UCSD-AML1 (cell line): ENCODE measurements at regions not wholly inside any gene's neighbourhood (a gene's known extent, or its start where the extent isn't known, plus 50 kb on each side); places are given as distances from the start of the nearest gene placed in this dataset.

Source experiments
- DNase-seq: peaks from one replicate; lab custom pipeline; 2025; ENCODE audit not compliant: unreplicated experiment; lab: John Stamatoyannopoulos, UW

DNA sequence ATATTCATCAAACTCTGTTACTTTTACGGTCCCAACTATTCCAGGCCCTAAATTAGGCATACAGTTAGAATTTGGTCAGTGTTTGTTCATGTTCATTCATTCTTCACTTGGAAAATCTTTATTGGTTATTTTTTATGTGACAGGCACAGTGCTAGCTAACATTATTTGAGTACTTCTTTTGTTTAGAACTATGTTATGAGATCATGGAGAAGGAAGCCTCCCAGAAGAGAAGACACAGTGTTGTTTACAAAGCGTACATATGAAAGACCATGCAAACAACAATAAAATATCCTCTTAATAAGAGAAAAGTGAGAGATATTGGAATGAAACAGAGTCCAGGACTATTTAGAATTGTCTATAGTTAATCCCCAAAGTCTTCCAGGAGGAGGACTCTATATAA, 399.2 kb downstream of the LRIG3 start:
- no peak for DNase-seq

DNA sequence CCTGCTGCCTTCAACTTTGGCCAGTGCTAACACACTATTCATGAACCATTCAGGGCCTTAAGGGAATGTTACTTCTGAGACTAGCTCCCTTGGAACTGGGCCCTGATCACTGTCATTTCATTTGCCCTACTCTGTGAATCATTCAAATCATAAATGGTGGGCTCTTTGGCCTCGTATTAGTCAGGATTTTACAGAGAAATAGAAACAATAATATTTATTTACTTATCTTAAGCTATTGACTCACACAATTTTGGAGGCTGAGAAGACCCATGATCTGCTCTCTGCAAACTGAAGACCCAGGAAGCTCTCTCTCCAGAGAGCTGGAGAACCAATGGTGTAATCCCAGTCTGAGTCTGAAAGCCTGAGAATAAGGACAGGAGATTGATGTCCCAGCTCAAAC, 398.5 kb downstream of the LRIG3 start:
- no peak for DNase-seq

GRCh38 chr12:58523360-58523759, 396.9 kb downstream of the LRIG3 start:
- no peak for DNase-seq

GRCh38 chr12:58528271-58528670, 392.0 kb downstream of the LRIG3 start:
- DNase-seq, result no peak

- DNase-seq, result no peak
Measured at GRCh38 chr12:58529114-58529665, 391.1 kb downstream of the LRIG3 start.

DNA sequence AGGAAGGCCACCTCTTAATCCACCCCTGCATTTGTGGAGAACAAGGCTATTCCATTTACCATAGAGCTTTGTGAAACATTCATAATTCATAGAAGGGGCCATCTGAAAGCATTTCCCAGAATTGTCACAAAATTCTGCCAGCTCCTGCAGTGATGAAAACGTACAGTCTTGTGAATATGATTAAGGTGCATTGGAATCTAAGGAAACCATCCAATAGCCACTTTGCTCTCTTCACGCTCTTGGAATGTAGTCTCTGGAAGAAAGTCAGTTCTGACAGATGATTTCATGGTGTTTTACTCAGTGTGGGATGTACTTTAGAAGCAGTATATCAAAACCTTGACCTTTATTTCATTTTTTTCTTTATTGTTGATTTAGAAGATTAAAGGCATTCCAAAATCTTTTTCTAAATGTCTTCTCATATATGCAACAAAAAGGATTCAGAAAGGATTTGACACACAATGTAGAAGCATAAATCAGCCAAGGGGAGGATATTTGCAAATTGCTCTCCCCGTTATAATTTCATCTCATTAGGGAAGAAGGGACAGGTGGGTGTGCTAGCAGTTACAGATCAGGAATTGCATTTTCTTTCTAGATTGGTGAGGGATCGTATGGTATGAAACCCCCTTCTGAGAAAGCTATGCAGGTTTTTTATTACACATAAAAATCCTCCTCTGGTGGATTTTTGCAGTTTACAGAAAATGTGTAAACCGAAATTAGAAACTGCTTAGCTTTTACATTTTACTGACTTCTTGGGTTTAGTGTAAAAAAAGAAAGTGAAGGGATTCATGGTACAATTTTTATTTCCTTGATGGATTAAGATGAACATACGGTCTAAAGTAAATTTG, 390.2 kb downstream of the LRIG3 start:
- DNase-seq, result no peak

DNA sequence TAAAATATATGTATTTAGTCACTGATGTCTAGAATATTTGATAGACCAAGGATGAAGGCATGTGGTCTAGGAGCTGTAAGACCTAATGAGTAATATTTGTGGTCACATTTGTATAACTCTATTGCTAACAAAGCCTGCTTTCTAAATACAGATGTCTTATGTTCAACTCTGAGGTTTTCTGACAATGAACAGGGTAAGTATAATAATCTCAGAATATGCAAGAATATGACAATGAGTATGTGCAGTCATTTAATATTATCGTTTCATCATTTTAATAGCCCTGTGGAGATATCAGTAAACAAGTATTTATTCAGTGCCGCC, 389.6 kb downstream of the LRIG3 start:
- DNase-seq, result no peak

GRCh38 chr12:58532855-58533608, 387.3 kb downstream of the LRIG3 start:
- no peak for DNase-seq

- DNase-seq, result no peak
Measured at GRCh38 chr12:58533652-58534051, 386.7 kb downstream of the LRIG3 start.

DNA sequence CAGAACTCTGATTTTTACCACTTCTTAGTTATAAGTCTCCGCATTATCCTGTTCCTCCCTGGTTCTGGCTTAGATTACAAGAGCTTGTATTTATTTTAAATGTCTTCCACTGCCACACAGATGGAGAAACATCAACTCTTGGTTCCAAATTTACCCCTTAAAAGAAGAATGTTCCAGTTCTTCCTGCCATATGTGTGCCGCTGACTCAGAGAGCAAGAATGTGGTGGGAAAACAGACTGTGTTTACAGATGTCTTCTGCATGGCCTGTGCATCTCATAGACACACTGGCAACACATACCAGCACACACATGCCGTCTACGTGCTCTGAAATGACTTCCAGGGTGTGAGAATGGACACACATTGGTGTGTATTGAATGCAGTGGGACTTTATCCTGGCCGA, 383.0 kb downstream of the LRIG3 start:
- no peak for DNase-seq

DNA sequence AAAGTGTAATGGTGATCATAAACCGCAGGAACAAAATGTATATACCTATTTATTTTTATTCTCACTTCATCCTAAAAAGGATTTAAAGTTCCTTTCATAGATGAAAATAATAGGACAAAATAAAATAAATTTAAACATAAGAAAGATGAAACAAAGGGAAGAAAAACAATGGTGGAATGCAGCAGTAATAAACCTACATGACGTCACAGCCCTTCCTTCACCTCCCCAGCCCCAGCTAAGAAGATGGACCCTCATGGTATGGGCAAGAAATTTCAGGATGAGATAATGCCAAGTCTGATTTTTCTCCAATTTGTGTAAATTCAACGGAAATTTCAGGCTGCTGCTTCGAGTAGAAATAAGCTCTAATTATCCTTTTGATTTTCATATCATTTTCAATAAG, 381.0 kb downstream of the LRIG3 start:
- no peak for DNase-seq

DNA sequence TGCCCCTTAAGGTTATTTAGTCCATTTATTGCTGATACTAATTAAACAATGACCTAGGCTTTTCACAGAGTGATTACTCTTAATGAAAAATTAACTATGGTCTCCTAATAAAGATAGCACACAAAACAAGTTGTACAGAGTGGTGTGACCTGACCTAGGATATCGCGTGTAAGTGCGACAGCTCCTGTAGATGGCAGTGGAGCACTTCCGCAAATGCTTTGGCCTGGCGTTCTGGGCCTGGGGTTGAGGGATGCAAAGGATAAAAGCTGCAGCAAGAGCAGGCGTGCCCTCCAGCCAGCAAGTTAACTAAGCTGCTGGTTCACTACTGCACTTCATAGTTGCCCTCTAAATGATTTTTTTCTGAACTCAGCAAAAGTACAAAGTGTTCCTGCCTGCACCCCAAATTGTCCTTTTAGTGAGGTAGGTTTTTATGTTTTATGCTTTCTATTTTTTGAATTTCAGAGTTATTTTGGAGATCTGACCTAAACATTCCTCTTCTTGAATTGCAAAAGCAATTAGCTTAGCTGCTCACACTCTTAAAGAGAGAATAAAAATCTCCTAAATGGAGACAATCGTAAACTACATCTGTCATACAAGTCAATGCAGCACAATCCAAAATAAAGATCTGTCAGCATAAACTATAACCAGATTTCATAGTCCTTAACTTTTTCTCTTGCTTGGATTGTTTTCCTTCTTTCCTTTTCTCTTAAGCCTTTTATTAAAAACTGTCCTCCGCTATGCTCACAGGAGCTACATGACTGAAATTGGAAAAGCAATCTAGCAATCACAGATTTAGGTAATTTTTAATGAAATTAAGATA, 379.6 kb downstream of the LRIG3 start:
- peak; percentile 52 for DNase-seq

- DNase-seq, result no peak
Measured at GRCh38 chr12:58541300-58541690, 379.0 kb downstream of the LRIG3 start.

DNA sequence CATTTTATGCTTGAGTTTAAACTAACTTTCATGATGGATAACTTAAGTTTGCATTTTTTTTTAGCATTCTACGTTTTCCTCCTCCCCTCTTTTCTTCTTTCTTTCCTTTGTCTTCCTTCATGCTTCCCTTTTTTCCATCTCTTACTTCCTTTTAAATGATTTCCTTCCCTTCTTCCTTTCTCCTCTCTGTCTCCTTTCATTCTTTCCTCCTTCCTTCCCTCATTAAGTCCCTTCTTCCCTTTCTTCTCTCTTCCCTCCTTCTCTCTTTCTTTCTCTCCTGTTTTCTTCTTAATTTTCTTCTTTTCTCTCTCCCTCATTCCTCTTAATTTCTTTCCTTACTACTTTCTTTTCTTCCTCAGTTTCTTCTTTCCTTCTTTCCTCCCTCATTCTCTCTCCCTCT, 376.0 kb downstream of the LRIG3 start:
- no peak for DNase-seq

DNA sequence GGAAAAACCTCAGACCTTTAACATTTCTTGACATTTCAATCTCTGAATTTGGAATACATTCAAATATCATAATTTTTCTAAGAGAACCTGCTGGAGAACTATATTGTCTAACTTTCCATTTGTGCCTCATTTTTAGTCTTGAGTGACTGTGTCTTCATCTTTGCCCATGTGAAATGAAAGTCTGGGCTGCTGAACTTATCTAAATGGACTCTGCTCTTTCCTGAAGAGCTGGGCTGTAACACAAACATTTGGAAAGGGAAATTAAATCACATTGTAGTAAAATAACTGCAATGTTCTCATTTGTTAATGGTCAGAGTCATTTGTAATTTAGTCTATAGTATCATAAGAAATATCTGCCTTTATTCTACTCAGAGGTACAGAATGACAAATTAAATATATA, 373.1 kb downstream of the LRIG3 start:
- no peak for DNase-seq

DNA sequence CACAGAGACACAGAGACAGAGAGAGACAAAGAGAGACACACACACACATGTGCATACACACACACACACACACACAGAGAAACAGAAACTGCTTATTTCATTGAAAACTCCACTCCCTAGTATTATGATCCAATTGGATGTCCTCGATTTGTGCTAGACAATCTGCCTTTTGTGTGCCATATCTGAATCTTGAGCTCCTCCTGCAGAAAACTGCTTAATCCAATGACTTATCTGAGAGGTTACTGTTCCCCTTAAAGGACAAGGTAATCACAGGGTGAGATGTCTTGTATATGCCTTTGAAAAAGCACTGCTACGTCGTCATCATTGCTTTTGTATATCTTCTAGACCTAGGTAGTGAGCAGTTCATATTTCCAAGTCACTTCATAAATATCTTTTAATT, 371.5 kb downstream of the LRIG3 start:
- DNase-seq, result no peak

GRCh38 chr12:58554522-58555157, 365.7 kb downstream of the LRIG3 start:
- DNase-seq, result no peak

GRCh38 chr12:58557171-58557570, 363.1 kb downstream of the LRIG3 start:
- DNase-seq, result no peak

DNA sequence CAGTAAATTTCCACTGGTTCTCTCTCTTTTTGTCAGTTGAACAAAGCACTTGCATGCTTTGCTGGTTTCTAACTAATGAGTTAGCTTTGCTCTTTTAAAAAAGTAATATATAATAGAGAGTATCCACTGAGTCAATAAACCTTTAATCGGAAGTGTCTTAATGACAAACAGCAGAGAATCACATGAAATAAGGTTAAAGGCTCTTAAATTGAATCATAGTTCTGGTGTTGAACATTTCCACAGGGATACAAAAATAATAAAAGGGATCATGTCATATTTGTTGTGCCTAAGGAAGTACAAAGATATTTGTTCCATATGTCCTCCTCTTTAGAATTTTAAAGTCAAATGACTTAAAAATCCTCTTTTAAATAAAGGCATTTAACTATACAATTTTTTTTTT, 362.6 kb downstream of the LRIG3 start:
- DNase-seq, result no peak

GRCh38 chr12:58563621-58564020, 356.7 kb downstream of the LRIG3 start:
- no peak for DNase-seq

GRCh38 chr12:58564721-58565120, 355.6 kb downstream of the LRIG3 start:
- no peak for DNase-seq
